Mammary epithelial cell (primary cell): ENCODE measurements at regions not wholly inside any gene's neighbourhood (a gene's known extent, or its start where the extent isn't known, plus 50 kb on each side); places are given as distances from the start of the nearest gene placed in this dataset.

Source experiments
- CTCF ChIP-seq, 2 donors: IDR thresholded peaks in 1 of 2; conservative IDR thresholded peaks in 1 of 2; 2 replicates each; pipeline ENCODE4 v1.5.1; 2011 to 2012; ENCODE audit warnings: inconsistent platforms in 2 of 2, low read length in 2 of 2, mild to moderate bottlenecking in 2 of 2, control low read depth in 1 of 2, low read depth in 1 of 2; ENCODE audit not compliant: insufficient read depth in 1 of 2; ENCODE audit errors: extremely low read depth in 1 of 2
- EZH2 ChIP-seq: IDR thresholded peaks from 2 replicates; pipeline ENCODE4 v1.6.1; 2012; ENCODE audit warnings: low read length, inconsistent platforms, borderline replicate concordance

DNA sequence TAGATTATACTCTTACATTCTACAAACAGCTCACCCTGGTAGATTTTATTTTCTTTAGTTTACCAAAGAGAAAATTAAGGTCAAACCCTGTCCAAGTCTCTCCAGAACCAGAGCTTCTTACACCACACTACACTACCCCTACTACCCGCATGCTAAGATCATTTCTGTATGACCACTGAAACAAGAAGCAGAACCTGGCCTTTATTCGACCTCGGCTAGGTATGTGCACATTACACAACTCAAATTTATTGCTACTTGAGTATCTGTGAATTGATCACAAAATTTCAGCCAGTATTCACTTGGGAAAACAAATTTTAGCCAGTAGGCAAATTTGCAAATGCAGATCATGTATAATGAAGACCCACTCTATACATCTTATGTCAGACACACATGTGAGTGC is 2437.0 kb downstream of the PCDH9 start:
- no peak for TF ChIP-seq CTCF (conservative IDR thresholded peaks at IDR 0.05 in 1 of 2, IDR thresholded peaks at IDR 0.05 in 1 of 2; ENCODE audit: extremely low read depth in 1 of 2, insufficient read depth in 1 of 2, low read depth in 1 of 2, low read length in 2 of 2)
- TF ChIP-seq EZH2: no peak
